Caco-2 (cell line): ENCODE measurements at regions not wholly inside any gene's neighbourhood (a gene's known extent, or its start where the extent isn't known, plus 50 kb on each side); places are given as distances from the start of the nearest gene placed in this dataset.

Experiments used
- BruUV-seq: library from RNA; stranded (reverse); fragments of 400-500 nt; replicated peaks from 2 replicates; lab custom pipeline; 2021; lab: Mats Ljungman, UMichigan
- CTCF ChIA-PET: fragments of 300-600 bp; sonication (Branson Sonifier 250); formaldehyde crosslinking; loops from one replicate; lab custom pipeline; 2022; ENCODE audit warnings: antibody characterized with exemption; lab: Charles Lee
- POLR2A ChIA-PET: fragments of 300-600 bp; sonication (Branson Sonifier 250); formaldehyde crosslinking; loops from one replicate; lab custom pipeline; 2022; ENCODE audit warnings: antibody characterized with exemption; lab: Charles Lee
- DNase-seq, 2 experiments: peaks; one replicate each; pipeline versions ENCODE4 v3.0.0 to v3.0.0-alpha.2; 2020 to 2022
- H3K27me3 ChIP-seq: replicated peaks from 2 replicates; pipeline ENCODE4 v1.6.0; 2011; ENCODE audit warnings: low read length; ENCODE audit not compliant: control insufficient read depth, insufficient read depth
- H3K36me3 ChIP-seq: 2 replicates; pipeline ENCODE4 v1.5.1; 2011; ENCODE audit warnings: low read length; ENCODE audit not compliant: control insufficient read depth, insufficient read depth
- H3K4me1 ChIP-seq: fragments of 250-450 bp; sonication (Bioruptor Pico); 2 replicates; pipeline ENCODE4 v1.5.1; 2020; ENCODE audit warnings: mild to moderate bottlenecking
- H3K4me3 ChIP-seq: 2 replicates; pipeline ENCODE4 v1.5.1; 2011; ENCODE audit warnings: low read depth, mild to moderate bottlenecking, control low read depth, low read length
- H3K9me3 ChIP-seq: fragments of 250-450 bp; sonication (Bioruptor Pico); 2 replicates; pipeline ENCODE4 v1.5.1; 2020; ENCODE audit warnings: mild to moderate bottlenecking, moderate library complexity
- H3K27ac Mint-ChIP-seq: one replicate; pipeline ENCODE4 v1.8.0; 2022; ENCODE audit warnings: mixed read lengths; ENCODE audit not compliant: unreplicated experiment
- H3K27me3 Mint-ChIP-seq: one replicate; pipeline ENCODE4 v1.8.0; 2022; ENCODE audit warnings: mixed read lengths; ENCODE audit not compliant: insufficient read depth, unreplicated experiment
- H3K36me3 Mint-ChIP-seq: one replicate; pipeline ENCODE4 v1.8.0; 2022; ENCODE audit warnings: mild to moderate bottlenecking, mixed read lengths; ENCODE audit not compliant: insufficient read depth, unreplicated experiment
- H3K4me1 Mint-ChIP-seq: one replicate; pipeline ENCODE4 v1.8.0; 2022; ENCODE audit warnings: low read depth, mixed read lengths; ENCODE audit not compliant: unreplicated experiment
- H3K4me3 Mint-ChIP-seq: one replicate; pipeline ENCODE4 v1.8.0; 2022; ENCODE audit warnings: mild to moderate bottlenecking, moderate library complexity, mixed read lengths; ENCODE audit not compliant: unreplicated experiment
- H3K9me3 Mint-ChIP-seq: one replicate; pipeline ENCODE4 v1.8.0; 2022; ENCODE audit warnings: mixed read lengths; ENCODE audit not compliant: unreplicated experiment
- CTCF ChIP-seq, 2 experiments: fragments of 200-600 bp in 1 of 2; IDR thresholded peaks; 1 replicate in 1 of 2; 2 replicates in 1 of 2; pipeline versions ENCODE4 v1.5.1 to v1.8.0; 2011 to 2022; ENCODE audit warnings: antibody characterized with exemption in 1 of 2, control low read depth in 1 of 2, inconsistent platforms in 1 of 2, low read depth in 1 of 2, low read length in 1 of 2, mild to moderate bottlenecking in 1 of 2, moderate library complexity in 1 of 2; ENCODE audit not compliant: insufficient read depth in 1 of 2, severe bottlenecking in 1 of 2, unreplicated experiment in 1 of 2
- intact Hi-C: fragments of 100-400 bp; cut with micrococcal nuclease; formaldehyde crosslinking; loops from one replicate; pipeline ENCODE4 v1.10.0; 2022; ENCODE audit not compliant: unreplicated experiment

GRCh38 chr2:196290136-196290535 is 118.8 kb upstream of the STK17B start:
- Histone ChIP-seq H3K27me3 (no peaks in the 10 kb centered on the region), H3K36me3 (no peaks in the 10 kb centered on the region), H3K4me1 (peaks cover 30% of the 10 kb centered on the region), H3K4me3 (no peak overlapping the region), H3K9me3 (no peaks in the 10 kb centered on the region)
- peaks cover 27% of the 10 kb centered on the region for H3K4me1 Mint-ChIP-seq
- no peak overlapping the region for H3K27ac Mint-ChIP-seq
- no TSS peak for BruUV-seq
- peaks cover 9% of the 10 kb centered on the region for H3K9me3 Mint-ChIP-seq
- intact Hi-C loops: no loop called here
- ChIA-PET POLR2A (no interaction called here), CTCF (no interaction called here)
- H3K4me3 Mint-ChIP-seq: no peak overlapping the region
- no peak for TF ChIP-seq CTCF (IDR thresholded peaks at IDR 0.05; ENCODE audit: insufficient read depth in 1 of 2, low read depth in 1 of 2, low read length in 1 of 2, severe bottlenecking in 1 of 2, unreplicated experiment in 1 of 2)
- H3K27me3 Mint-ChIP-seq: no peaks in the 10 kb centered on the region
- H3K36me3 Mint-ChIP-seq: no peaks in the 10 kb centered on the region
- DNase-seq: no peak

GRCh38 chr2:196290569-196290968 is 119.2 kb upstream of the STK17B start:
- no peak for DNase-seq
- H3K4me1 Mint-ChIP-seq: peaks cover 24% of the 10 kb centered on the region
- ChIA-PET CTCF (no interaction called here), POLR2A (no interaction called here)
- no peak for TF ChIP-seq CTCF (IDR thresholded peaks at IDR 0.05; ENCODE audit: insufficient read depth in 1 of 2, low read depth in 1 of 2, low read length in 1 of 2, severe bottlenecking in 1 of 2, unreplicated experiment in 1 of 2)
- H3K4me3 ChIP-seq: no peak overlapping the region
- H3K9me3 ChIP-seq: no peaks in the 10 kb centered on the region
- H3K36me3 ChIP-seq: no peaks in the 10 kb centered on the region
- H3K27ac Mint-ChIP-seq: no peak overlapping the region
- no peaks in the 10 kb centered on the region for H3K27me3 ChIP-seq
- BruUV-seq: no TSS peak
- no peaks in the 10 kb centered on the region for H3K36me3 Mint-ChIP-seq
- H3K4me1 ChIP-seq: peaks cover 28% of the 10 kb centered on the region
- no peak overlapping the region for H3K4me3 Mint-ChIP-seq
- intact Hi-C loops: no loop called here
- peaks cover 9% of the 10 kb centered on the region for H3K9me3 Mint-ChIP-seq
- no peaks in the 10 kb centered on the region for H3K27me3 Mint-ChIP-seq

- H3K4me3 ChIP-seq: no peak overlapping the region
- BruUV-seq: no TSS peak
- H3K36me3 ChIP-seq: no peaks in the 10 kb centered on the region
- H3K27me3 ChIP-seq: no peaks in the 10 kb centered on the region
- H3K9me3 Mint-ChIP-seq: peaks cover 9% of the 10 kb centered on the region
- no peaks in the 10 kb centered on the region for H3K27me3 Mint-ChIP-seq
- no peak overlapping the region for H3K27ac Mint-ChIP-seq
- no peak for TF ChIP-seq CTCF (IDR thresholded peaks at IDR 0.05; ENCODE audit: insufficient read depth in 1 of 2, low read depth in 1 of 2, low read length in 1 of 2, severe bottlenecking in 1 of 2, unreplicated experiment in 1 of 2)
- H3K36me3 Mint-ChIP-seq: no peaks in the 10 kb centered on the region
- H3K4me1 ChIP-seq: peaks cover 28% of the 10 kb centered on the region
- H3K4me3 Mint-ChIP-seq: no peak overlapping the region
- H3K9me3 ChIP-seq: no peaks in the 10 kb centered on the region
- intact Hi-C loops: no loop called here
- CTCF ChIA-PET: no interaction called here
- DNase-seq: no peak
- peaks cover 21% of the 10 kb centered on the region for H3K4me1 Mint-ChIP-seq
- POLR2A ChIA-PET: no interaction called here
These were observed 120.0 kb upstream of the STK17B start for GRCh38 chr2:196291426-196291825.
